A172 (cell line): ENCODE measurements at regions not wholly inside any gene's neighbourhood (a gene's known extent, or its start where the extent isn't known, plus 50 kb on each side); places are given as distances from the start of the nearest gene placed in this dataset.
"Not testable (repeated sequence)": the region's sequence is repeated elsewhere in the genome, so short reads cannot be mapped to it uniquely, and the experiment has no call there.

Experiments
- DNase-seq: peaks from one replicate; pipeline ENCODE4 v3.0.0-alpha.2; 2015; ENCODE audit warnings: low spot score

GRCh38 chr1:217039139-217039538 lies 315.9 kb upstream of the ESRRG start:
- not testable (repeated sequence) for DNase-seq

- DNase-seq, result no peak
Measured at GRCh38 chr1:217036757-217037156, 313.5 kb upstream of the ESRRG start.

GRCh38 chr1:217032715-217033367 lies 309.6 kb upstream of the ESRRG start:
- DNase-seq, result no peak

GRCh38 chr1:217029281-217030157 lies 306.3 kb upstream of the ESRRG start:
- DNase-seq, result peak; percentile 72

- no peak for DNase-seq
Measured at GRCh38 chr1:217027403-217028080, 304.3 kb upstream of the ESRRG start.

GRCh38 chr1:217026531-217026930 lies 303.3 kb upstream of the ESRRG start:
- DNase-seq, result no peak

- DNase-seq, result no peak
Measured at GRCh38 chr1:217025381-217025780, 302.2 kb upstream of the ESRRG start.

- no peak for DNase-seq
Measured at GRCh38 chr1:217024911-217025310, 301.7 kb upstream of the ESRRG start.

- no peak for DNase-seq
Measured at GRCh38 chr1:217021956-217022355, 298.7 kb upstream of the ESRRG start.

GRCh38 chr1:217021400-217021799 lies 298.2 kb upstream of the ESRRG start:
- no peak for DNase-seq

GRCh38 chr1:217019475-217019874 lies 296.2 kb upstream of the ESRRG start:
- DNase-seq, result no peak

GRCh38 chr1:217018648-217019047 lies 295.4 kb upstream of the ESRRG start:
- no peak for DNase-seq

GRCh38 chr1:217017165-217017564 lies 293.9 kb upstream of the ESRRG start:
- no peak for DNase-seq

- DNase-seq, result no peak
Measured at GRCh38 chr1:217014066-217014465, 290.8 kb upstream of the ESRRG start.

- DNase-seq, result no peak
Measured at GRCh38 chr1:217012659-217013058, 289.4 kb upstream of the ESRRG start.

- no peak for DNase-seq
Measured at GRCh38 chr1:217011097-217011496, 287.9 kb upstream of the ESRRG start.

- DNase-seq, result no peak
Measured at GRCh38 chr1:217010253-217010652, 287.0 kb upstream of the ESRRG start.

GRCh38 chr1:217009376-217009775 lies 286.1 kb upstream of the ESRRG start:
- no peak for DNase-seq

GRCh38 chr1:217004776-217005436 lies 281.7 kb upstream of the ESRRG start:
- no peak for DNase-seq

- DNase-seq, result no peak
Measured at GRCh38 chr1:217003355-217003754, 280.1 kb upstream of the ESRRG start.

GRCh38 chr1:216997831-216998230 lies 274.6 kb upstream of the ESRRG start:
- DNase-seq, result no peak

GRCh38 chr1:216997069-216997468 lies 273.8 kb upstream of the ESRRG start:
- no peak for DNase-seq
